GM10266 (cell line): ENCODE measurements at regions not wholly inside any gene's neighbourhood (a gene's known extent, or its start where the extent isn't known, plus 50 kb on each side); places are given as distances from the start of the nearest gene placed in this dataset.

Source experiments
- DNase-seq: peaks from one replicate; pipeline ENCODE4 v3.0.0; 2012; ENCODE audit errors: extremely low spot score
- CTCF ChIP-seq: IDR thresholded peaks from 2 replicates; pipeline ENCODE4 v1.5.1; 2012; ENCODE audit warnings: mild to moderate bottlenecking, low read depth; ENCODE audit not compliant: control insufficient read depth, insufficient read depth; ENCODE audit errors: missing control alignments

GRCh38 chr13:80250213-80250810 is 90.6 kb downstream of the SPRY2 start:
- TF ChIP-seq CTCF, result no peak
- DNase-seq, result no peak

DNA sequence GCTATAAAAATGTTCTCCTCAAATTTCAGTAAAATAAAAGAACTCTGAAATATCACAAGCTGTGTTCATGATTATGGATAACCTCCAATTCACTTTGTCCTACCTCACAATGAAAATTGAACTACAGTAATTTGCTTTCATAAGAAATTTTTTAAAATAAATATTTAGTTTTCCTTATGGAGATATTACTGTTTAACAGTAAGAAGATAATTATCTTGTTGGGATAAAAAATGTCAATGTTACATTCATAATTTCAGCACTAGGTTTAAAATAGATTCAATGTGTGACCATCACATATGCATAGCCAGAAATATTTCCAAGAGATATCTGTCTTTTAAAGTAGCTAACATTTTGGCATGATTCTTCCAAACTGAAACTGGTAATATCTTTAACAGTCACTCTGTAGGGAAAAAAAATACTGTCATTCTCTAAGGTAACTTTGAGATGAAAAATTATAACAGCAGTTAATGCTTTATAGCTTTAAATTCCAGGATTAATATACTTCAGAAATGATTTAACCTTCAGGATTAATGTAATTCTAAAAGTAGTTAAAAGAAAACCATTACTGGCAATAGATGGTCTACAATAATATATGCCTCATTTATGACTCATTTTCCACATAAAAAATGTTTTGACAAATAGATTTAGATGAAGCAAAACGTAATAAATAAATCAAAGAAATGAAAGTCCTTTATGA is 91.3 kb downstream of the SPRY2 start:
- no peak for TF ChIP-seq CTCF
- DNase-seq, result no peak

DNA sequence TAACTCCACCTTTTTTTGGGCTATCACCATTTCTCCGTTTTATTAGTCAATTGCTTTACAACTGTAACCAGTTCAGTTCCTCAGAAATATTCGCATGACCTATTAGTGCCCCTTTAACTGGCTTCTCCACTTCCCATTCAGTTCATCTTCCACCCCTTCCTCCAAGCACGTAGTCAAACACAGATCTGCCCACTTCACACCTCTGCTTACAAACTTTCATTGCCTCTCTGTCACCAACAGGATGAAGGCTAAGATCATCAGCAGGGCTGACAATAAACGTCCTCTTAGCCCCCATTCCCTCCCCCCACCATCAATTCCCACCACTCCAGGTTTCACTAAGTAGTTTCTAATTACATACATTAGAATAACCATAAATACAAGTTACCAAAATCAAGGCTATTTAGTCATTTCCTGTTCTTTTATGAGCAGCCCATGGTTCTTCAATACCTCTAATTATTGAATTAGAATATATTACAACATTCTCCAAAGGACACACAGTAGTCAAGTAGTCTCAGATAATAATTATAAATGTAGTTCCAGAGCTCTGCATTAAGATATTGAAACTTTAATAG is 95.7 kb downstream of the SPRY2 start:
- no peak for TF ChIP-seq CTCF
- no peak for DNase-seq

DNA sequence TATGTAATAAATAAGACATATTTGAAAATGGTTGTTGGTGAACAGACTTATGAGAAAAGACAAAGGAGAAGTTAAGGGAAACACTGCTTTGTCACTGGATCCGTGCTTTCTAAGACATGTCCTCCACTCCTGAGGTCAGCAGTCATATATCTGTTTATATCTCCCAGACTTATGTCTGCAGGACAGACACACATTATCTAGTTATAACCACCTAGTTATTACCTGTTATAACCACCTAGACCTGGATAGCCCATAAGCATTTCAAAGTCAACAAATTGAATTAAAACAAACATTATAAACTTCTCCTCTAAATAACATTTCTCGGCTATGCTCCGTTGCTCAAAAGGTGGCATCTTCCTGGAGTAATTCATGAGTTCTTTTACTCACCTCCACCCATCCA is 96.4 kb downstream of the SPRY2 start:
- TF ChIP-seq CTCF, result no peak
- no peak for DNase-seq

- TF ChIP-seq CTCF, result no peak
- DNase-seq, result no peak
Measured at GRCh38 chr13:80242728-80243427, 98.0 kb downstream of the SPRY2 start.

DNA sequence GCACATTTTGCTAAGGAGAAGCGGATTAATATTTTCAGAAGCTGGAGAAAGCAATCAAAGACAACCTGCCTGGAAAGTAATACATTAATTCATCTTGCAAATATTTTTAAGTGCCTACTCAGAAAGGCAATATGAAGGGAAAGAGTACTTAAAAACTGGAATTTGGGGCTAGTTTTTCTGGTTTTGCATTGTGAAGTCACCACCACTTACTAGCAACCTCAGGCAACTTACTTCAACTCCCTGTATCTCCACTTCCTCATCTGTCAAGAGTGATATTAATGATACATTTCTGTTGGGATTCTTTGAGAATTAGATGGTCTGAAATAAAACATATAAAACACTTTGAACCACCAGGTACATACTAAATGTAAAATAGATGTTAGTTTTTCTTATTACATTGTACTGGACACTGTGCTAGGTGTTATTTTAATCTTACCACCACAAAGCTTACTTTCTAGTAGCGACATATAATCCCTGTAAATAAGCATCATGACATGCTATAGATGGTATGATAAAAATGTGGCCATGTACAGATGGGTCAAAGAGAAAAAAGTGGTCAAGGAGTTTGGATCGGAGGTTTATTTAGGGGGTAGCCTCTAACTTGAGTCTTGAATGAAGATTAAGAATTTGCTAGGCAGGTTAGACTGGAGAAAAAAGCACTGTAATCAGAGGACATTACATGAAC is 101.2 kb downstream of the SPRY2 start:
- TF ChIP-seq CTCF, result no peak
- DNase-seq, result no peak
